Smooth muscle cell (in vitro differentiated cells): ENCODE measurements at regions not wholly inside any gene's neighbourhood (a gene's known extent, or its start where the extent isn't known, plus 50 kb on each side); places are given as distances from the start of the nearest gene placed in this dataset.

ENCODE experiments used
- DNase-seq: peaks from one replicate; lab custom pipeline; 2025; ENCODE audit not compliant: unreplicated experiment; lab: John Stamatoyannopoulos, UW
- H2AFZ ChIP-seq: fragments of 200-600 bp; sonication (generic); 2 replicates; pipeline ENCODE4 v1.6.0; 2016; ENCODE audit warnings: antibody characterized with exemption, low read depth, mild to moderate bottlenecking
- H3F3A ChIP-seq: fragments of 200-600 bp; sonication (generic); 2 replicates; pipeline ENCODE4 v1.6.0; 2017; ENCODE audit warnings: antibody characterized with exemption, low read depth
- H3K27ac ChIP-seq: fragments of 200-600 bp; sonication (generic); 2 replicates; pipeline ENCODE4 v1.5.1; 2016; ENCODE audit warnings: low read depth, mild to moderate bottlenecking
- H3K27me3 ChIP-seq: fragments of 200-600 bp; sonication (generic); 2 replicates; pipeline ENCODE4 v1.6.1; 2016; ENCODE audit warnings: low read depth, mild to moderate bottlenecking
- H3K36me3 ChIP-seq: fragments of 200-600 bp; sonication (generic); 2 replicates; pipeline ENCODE4 v1.5.1; 2016; ENCODE audit warnings: low read depth
- H3K4me1 ChIP-seq: fragments of 200-600 bp; sonication (generic); 2 replicates; pipeline ENCODE4 v1.5.1; 2016; ENCODE audit warnings: low read depth
- H3K4me2 ChIP-seq: fragments of 200-600 bp; sonication (generic); 2 replicates; pipeline ENCODE4 v1.6.0; 2016; ENCODE audit warnings: mild to moderate bottlenecking
- H3K4me3 ChIP-seq: fragments of 200-600 bp; sonication (generic); 2 replicates; pipeline ENCODE4 v1.5.1; 2016; ENCODE audit warnings: mild to moderate bottlenecking
- H3K79me2 ChIP-seq: fragments of 200-600 bp; sonication (generic); 2 replicates; pipeline ENCODE4 v1.6.0; 2016; ENCODE audit warnings: low read depth, mild to moderate bottlenecking
- H3K9ac ChIP-seq: fragments of 200-600 bp; sonication (generic); 2 replicates; pipeline ENCODE4 v1.6.0; 2016; ENCODE audit warnings: low read depth
- H3K9me3 ChIP-seq: fragments of 200-600 bp; sonication (generic); replicated peaks from 2 replicates; pipeline ENCODE4 v1.5.1; 2016; ENCODE audit warnings: low read depth
- H4K20me1 ChIP-seq: fragments of 200-600 bp; sonication (generic); 2 replicates; pipeline ENCODE4 v1.6.0; 2016; ENCODE audit warnings: low read depth
- CTCF ChIP-seq: fragments of 200-600 bp; sonication (generic); IDR thresholded peaks from 2 replicates; pipeline ENCODE4 v1.5.1; 2017; ENCODE audit warnings: borderline replicate concordance, mild to moderate bottlenecking, antibody characterized with exemption; ENCODE audit not compliant: insufficient read depth, poor library complexity, severe bottlenecking
- WGBS: methylation state at CpG from one replicate; pipeline ENCODE4 v1.1.7; 2016; ENCODE audit warnings: low lambda C conversion rate; 5-methylcytosine and 5-hydroxymethylcytosine counted together

GRCh38 chr6:159360306-159360705 is 191.1 kb downstream of the FNDC1 start:
- H3K27ac ChIP-seq, result no peak overlapping the region
- H3K79me2 ChIP-seq, result no peaks in the 10 kb centered on the region
- H4K20me1 ChIP-seq, result no peaks in the 10 kb centered on the region
- WGBS, result 82% methylated on average over 4 of the region's 4 CpGs
- no peaks in the 10 kb centered on the region for H3F3A ChIP-seq
- H2AFZ ChIP-seq, result no peak overlapping the region
- no peaks in the 10 kb centered on the region for H3K4me1 ChIP-seq
- H3K9me3 ChIP-seq, result no peaks in the 10 kb centered on the region
- no peak overlapping the region for H3K4me2 ChIP-seq
- TF ChIP-seq CTCF, result no peak
- H3K4me3 ChIP-seq, result no peak overlapping the region
- no peak overlapping the region for H3K9ac ChIP-seq
- DNase-seq, result no peak
- no peaks in the 10 kb centered on the region for H3K36me3 ChIP-seq
- H3K27me3 ChIP-seq, result no peaks in the 10 kb centered on the region

GRCh38 chr6:159359581-159360297 is 190.5 kb downstream of the FNDC1 start:
- Histone ChIP-seq H2AFZ (no peak overlapping the region), H3K27me3 (no peaks in the 10 kb centered on the region), H3K79me2 (no peaks in the 10 kb centered on the region), H3K9me3 (no peaks in the 10 kb centered on the region), H4K20me1 (no peaks in the 10 kb centered on the region), H3K4me2 (no peak overlapping the region), H3K36me3 (no peaks in the 10 kb centered on the region), H3F3A (no peaks in the 10 kb centered on the region), H3K27ac (no peak overlapping the region), H3K4me3 (no peak overlapping the region), H3K4me1 (no peaks in the 10 kb centered on the region), H3K9ac (no peak overlapping the region)
- TF ChIP-seq CTCF, result no peak
- no peak for DNase-seq
- WGBS, result 74% methylated on average over 8 of the region's 8 CpGs

- H3K27ac ChIP-seq, result no peak overlapping the region
- H3K4me2 ChIP-seq, result no peak overlapping the region
- DNase-seq, result no peak
- H3K79me2 ChIP-seq, result no peaks in the 10 kb centered on the region
- H2AFZ ChIP-seq, result no peak overlapping the region
- 88% methylated on average over 4 of the region's 4 CpGs for WGBS
- no peaks in the 10 kb centered on the region for H4K20me1 ChIP-seq
- H3K4me1 ChIP-seq, result no peaks in the 10 kb centered on the region
- H3K9ac ChIP-seq, result no peak overlapping the region
- H3K4me3 ChIP-seq, result no peak overlapping the region
- no peaks in the 10 kb centered on the region for H3K36me3 ChIP-seq
- TF ChIP-seq CTCF, result no peak
- H3K9me3 ChIP-seq, result no peaks in the 10 kb centered on the region
- H3F3A ChIP-seq, result no peaks in the 10 kb centered on the region
- H3K27me3 ChIP-seq, result no peaks in the 10 kb centered on the region
Measured at GRCh38 chr6:159358562-159358961, 189.4 kb downstream of the FNDC1 start.
